H1 (cell line): ENCODE measurements at regions not wholly inside any gene's neighbourhood (a gene's known extent, or its start where the extent isn't known, plus 50 kb on each side); places are given as distances from the start of the nearest gene placed in this dataset.

ENCODE experiments used
- CTCF ChIA-PET: fragments of 300-600 bp; sonication (Branson Sonifier 250); formaldehyde crosslinking; loops from one replicate; lab custom pipeline; 2021; ENCODE audit not compliant: partially characterized antibody; lab: Charles Lee
- POLR2A ChIA-PET: fragments of 300-600 bp; sonication (Branson Sonifier 250); formaldehyde crosslinking; loops from one replicate; lab custom pipeline; 2021; ENCODE audit warnings: inconsistent platforms; ENCODE audit not compliant: partially characterized antibody; lab: Charles Lee
- DNase-seq, 2 experiments: peaks; one replicate each; pipeline versions ENCODE4 v3.0.0 to v3.0.0-alpha.2; 2010 to 2022; ENCODE audit warnings: low spot score in 2 of 2, low read depth in 1 of 2, mixed read lengths in 1 of 2
- FAIRE-seq: peaks from 2 replicates; lab custom pipeline; 2011; peaks lifted over from hg19 to GRCh38; lab: Jason Lieb, UNC
- H2AFZ ChIP-seq: 2 replicates; pipeline ENCODE4 v1.8.1; 2012; ENCODE audit warnings: low read length, inconsistent platforms
- H2AK5ac ChIP-seq: 2 replicates; pipeline ENCODE4 v1.6.1; 2013; ENCODE audit warnings: low read depth, low read length
- H2BK120ac ChIP-seq: replicated peaks from 2 replicates; pipeline ENCODE3; 2013; ENCODE audit warnings: low read depth, low read length, inconsistent platforms
- H2BK12ac ChIP-seq: 2 replicates; pipeline ENCODE4 v1.6.1; 2013; ENCODE audit warnings: low read depth, low read length
- H2BK15ac ChIP-seq: 2 replicates; pipeline ENCODE4 v1.6.1; 2013; ENCODE audit warnings: low read length
- H2BK20ac ChIP-seq: 2 replicates; pipeline ENCODE4 v1.6.1; 2013; ENCODE audit warnings: low read length
- H2BK5ac ChIP-seq: 2 replicates; pipeline ENCODE4 v1.6.1; 2013; ENCODE audit warnings: low read depth, low read length
- H3K14ac ChIP-seq: 2 replicates; pipeline ENCODE4 v1.6.1; 2013; ENCODE audit warnings: inconsistent platforms; ENCODE audit not compliant: insufficient read length
- H3K18ac ChIP-seq: 2 replicates; pipeline ENCODE4 v1.6.1; 2013; ENCODE audit warnings: low read length; ENCODE audit errors: extremely low read depth
- H3K23ac ChIP-seq: 2 replicates; pipeline ENCODE4 v1.6.1; 2013; ENCODE audit warnings: inconsistent platforms; ENCODE audit not compliant: insufficient read length
- H3K23me2 ChIP-seq: 2 replicates; pipeline ENCODE4 v1.6.1; 2013; ENCODE audit warnings: low read depth, low read length
- H3K27ac ChIP-seq: 2 replicates; pipeline ENCODE4 v1.6.1; 2011; ENCODE audit warnings: low read depth, low read length, inconsistent platforms
- H3K27me3 ChIP-seq, 4 experiments: replicated peaks in 1 of 4; 1 replicate in 1 of 4; 2 replicates in 3 of 4; pipeline versions ENCODE4 v1.6.1 to v1.8.1; 2011 to 2013; ENCODE audit warnings: low read length in 3 of 4, mild to moderate bottlenecking in 3 of 4, inconsistent platforms in 2 of 4, mixed read lengths in 2 of 4, moderate library complexity in 1 of 4; ENCODE audit not compliant: control insufficient read depth in 3 of 4, insufficient read depth in 3 of 4; ENCODE audit errors: extremely low read depth in 1 of 4
- H3K36me3 ChIP-seq, 4 experiments: 2 replicates each; pipeline versions ENCODE4 v1.6.1 to v1.8.1; 2011 to 2013; ENCODE audit warnings: mild to moderate bottlenecking in 4 of 4, low read length in 3 of 4, moderate library complexity in 2 of 4, control low read depth in 1 of 4, inconsistent platforms in 1 of 4; ENCODE audit not compliant: insufficient read depth in 4 of 4, control insufficient read depth in 2 of 4
- H3K4ac ChIP-seq: replicated peaks from 2 replicates; pipeline ENCODE3; 2013; ENCODE audit warnings: low read length, low read depth, mixed read lengths, inconsistent platforms; ENCODE audit not compliant: insufficient read length
- H3K4me1 ChIP-seq, 4 experiments: replicated peaks in 1 of 4; 1 replicate in 1 of 4; 2 replicates in 3 of 4; pipeline versions ENCODE4 v1.6.1 to v1.8.1; 2011 to 2013; ENCODE audit warnings: low read length in 3 of 4, inconsistent platforms in 2 of 4, mixed read lengths in 1 of 4; ENCODE audit not compliant: insufficient read depth in 4 of 4, control insufficient read depth in 3 of 4
- H3K4me2 ChIP-seq, 2 experiments: 2 replicates each; pipeline versions ENCODE4 v1.6.1 to v1.8.1; 2011 to 2013; ENCODE audit warnings: low read depth in 2 of 2, low read length in 2 of 2, control low read depth in 1 of 2, inconsistent platforms in 1 of 2, mild to moderate bottlenecking in 1 of 2; ENCODE audit not compliant: insufficient read depth in 1 of 2
- H3K4me3 ChIP-seq, 4 experiments: fragments of 200-600, 300-600 bp in 1 of 4; sonication (generic), shearing (Covaris generic), sonication (Bioruptor Twin) in 1 of 4; 2 replicates each; pipeline versions ENCODE4 v1.5.1 to v1.8.1; 2011 to 2016; ENCODE audit warnings: low read length in 4 of 4, low read depth in 3 of 4, control low read depth in 2 of 4, inconsistent platforms in 2 of 4, mild to moderate bottlenecking in 2 of 4, mixed read lengths in 1 of 4, moderate library complexity in 1 of 4; ENCODE audit not compliant: insufficient read depth in 2 of 4; ENCODE audit errors: extremely low read depth in 1 of 4
- H3K56ac ChIP-seq: replicated peaks from 2 replicates; pipeline ENCODE3; 2013; ENCODE audit warnings: low read depth, mild to moderate bottlenecking, mixed read lengths, low read length, inconsistent platforms; ENCODE audit not compliant: insufficient read length
- H3K79me1 ChIP-seq: 2 replicates; pipeline ENCODE4 v1.6.1; 2013; ENCODE audit warnings: low read depth, low read length, control low read depth
- H3K79me2 ChIP-seq, 2 experiments: 2 replicates each; pipeline versions ENCODE4 v1.6.1 to v1.8.1; 2012 to 2013; ENCODE audit warnings: low read length in 2 of 2, mild to moderate bottlenecking in 2 of 2, inconsistent platforms in 1 of 2; ENCODE audit not compliant: insufficient read depth in 2 of 2, control insufficient read depth in 1 of 2
- H3K9ac ChIP-seq, 4 experiments: replicated peaks in 1 of 4; 1 replicate in 1 of 4; 2 replicates in 3 of 4; pipeline versions ENCODE4 v1.6.1 to v1.8.1; 2011 to 2013; ENCODE audit warnings: low read depth in 3 of 4, low read length in 3 of 4, control low read depth in 2 of 4, mild to moderate bottlenecking in 2 of 4, moderate library complexity in 2 of 4, inconsistent platforms in 1 of 4; ENCODE audit errors: extremely low read depth in 1 of 4
- H3K9me3 ChIP-seq, 2 experiments: 2 replicates each; pipeline versions ENCODE4 v1.6.1 to v1.8.1; 2012 to 2013; ENCODE audit warnings: mild to moderate bottlenecking in 2 of 2, moderate library complexity in 2 of 2, control low read depth in 1 of 2, inconsistent platforms in 1 of 2, low read depth in 1 of 2, low read length in 1 of 2, mixed read lengths in 1 of 2; ENCODE audit not compliant: insufficient read depth in 2 of 2
- H4K20me1 ChIP-seq, 2 experiments: replicated peaks in 1 of 2; 2 replicates each; pipeline versions ENCODE3 to v1.8.1; 2011 to 2013; ENCODE audit warnings: inconsistent platforms in 2 of 2, low read length in 2 of 2, mild to moderate bottlenecking in 1 of 2; ENCODE audit not compliant: insufficient read depth in 2 of 2, control insufficient read depth in 1 of 2
- H4K5ac ChIP-seq: 2 replicates; pipeline ENCODE4 v1.6.1; 2013; ENCODE audit warnings: low read length, low read depth, mixed read lengths, inconsistent platforms; ENCODE audit not compliant: insufficient read length
- H4K8ac ChIP-seq: 2 replicates; pipeline ENCODE4 v1.8.0; 2013; ENCODE audit warnings: mild to moderate bottlenecking, moderate library complexity, low read length, inconsistent platforms; ENCODE audit not compliant: insufficient read depth; ENCODE audit errors: extremely low read depth
- H4K91ac ChIP-seq: replicated peaks from 2 replicates; pipeline ENCODE3; 2013; ENCODE audit warnings: low read length, mixed read lengths, inconsistent platforms; ENCODE audit not compliant: insufficient read length
- BRCA1 ChIP-seq: IDR thresholded peaks from 2 replicates; pipeline ENCODE4 v1.6.1; 2012; ENCODE audit warnings: low read depth, low read length, improper control_type of control experiment
- CTBP2 ChIP-seq: IDR thresholded peaks from 2 replicates; pipeline ENCODE4 v1.7.0; 2011; ENCODE audit warnings: borderline replicate concordance, mild to moderate bottlenecking, moderate library complexity, mixed read lengths, low read length; ENCODE audit not compliant: insufficient read depth, insufficient read length
- EZH2 ChIP-seq: fragments of 200-600 bp; sonication (generic); IDR thresholded peaks from 2 replicates; pipeline ENCODE4 v1.7.1; 2012; ENCODE audit warnings: low read depth, mild to moderate bottlenecking, moderate library complexity, low read length, inconsistent platforms; ENCODE audit not compliant: severe bottlenecking
- GTF2F1 ChIP-seq: IDR thresholded peaks from 2 replicates; pipeline ENCODE4 v1.6.1; 2012; ENCODE audit warnings: low read depth, low read length, improper control_type of control experiment, borderline replicate concordance
- HDAC6 ChIP-seq: IDR thresholded peaks from one replicate; pipeline ENCODE4 v1.7.1; 2012; ENCODE audit warnings: low read depth, mild to moderate bottlenecking, inconsistent platforms, low read length, moderate library complexity
- NANOG ChIP-seq: IDR thresholded peaks from 2 replicates; pipeline ENCODE4 v1.6.1; 2011; ENCODE audit warnings: low read length, low read depth, mild to moderate bottlenecking, inconsistent platforms; ENCODE audit not compliant: insufficient read depth, poor library complexity, severe bottlenecking
- SIRT6 ChIP-seq: IDR thresholded peaks from one replicate; pipeline ENCODE4 v1.7.1; 2012; ENCODE audit warnings: low read length, inconsistent platforms
- TAF1 ChIP-seq: IDR thresholded peaks from 2 replicates; pipeline ENCODE4 v1.6.1; 2011; ENCODE audit warnings: mild to moderate bottlenecking, low read depth, low read length
- TCF12 ChIP-seq: IDR thresholded peaks from 2 replicates; pipeline ENCODE4 v1.6.1; 2011; ENCODE audit warnings: low read depth, mild to moderate bottlenecking, low read length
- WGBS, 2 experiments: shearing (Covaris generic) in 1 of 2; methylation state at CpG; one replicate each; pipeline versions ENCODE4 v1.1.6 to v1.1.7; 2013 to 2015; ENCODE audit warnings: low lambda C conversion rate in 2 of 2, mixed read lengths in 2 of 2, inconsistent platforms in 1 of 2, low coverage in 1 of 2, missing lambda C conversion rate in 1 of 2; ENCODE audit not compliant: insufficient replicate concordance in 2 of 2, insufficient coverage in 1 of 2, insufficient read length in 1 of 2; ENCODE audit errors: extremely low coverage in 1 of 2, missing lambda C conversion rate in 1 of 2; 5-methylcytosine and 5-hydroxymethylcytosine counted together
- TF ChIP-seq, protein P1 (sequence below): IDR thresholded peaks from 2 replicates; pipeline ENCODE4 v1.6.1; 2011; ENCODE audit warnings: low read length, improper control_type of control experiment
- TF ChIP-seq, protein P2 (sequence below), 3 experiments: IDR thresholded peaks; 1 replicate in 2 of 3; 2 replicates in 1 of 3; pipeline versions ENCODE4 v1.5.1 to v1.6.1; 2011; ENCODE audit warnings: low read length in 3 of 3, mild to moderate bottlenecking in 3 of 3, inconsistent platforms in 2 of 3, low read depth in 1 of 3, moderate library complexity in 1 of 3; ENCODE audit not compliant: insufficient read depth in 1 of 3; ENCODE audit errors: control extremely low read depth in 1 of 3

DNA sequence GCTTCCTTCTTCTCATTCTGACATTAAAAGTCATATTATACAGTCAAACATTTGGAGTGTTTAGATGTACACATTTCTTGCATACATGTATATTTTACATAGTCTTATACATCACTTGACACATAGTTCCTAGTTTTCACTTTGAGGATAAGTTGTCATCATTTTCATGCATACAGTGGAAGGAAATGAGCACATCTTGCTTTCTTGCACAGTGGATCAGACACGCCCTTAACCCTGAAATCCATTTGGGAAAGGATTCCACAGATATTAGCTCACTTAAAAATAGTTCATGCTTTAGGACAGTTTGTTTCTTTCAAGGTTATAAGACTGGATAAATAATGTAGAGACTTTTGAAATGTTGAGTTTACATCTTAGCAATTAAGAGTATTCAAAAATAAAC lies 148.6 kb upstream of the MME start:
- no peaks in the 10 kb centered on the region for H3K36me3 ChIP-seq
- H4K91ac ChIP-seq, result no peak overlapping the region
- no peaks in the 10 kb centered on the region for H3K27me3 ChIP-seq
- H4K20me1 ChIP-seq, result no peaks in the 10 kb centered on the region
- H3K14ac ChIP-seq, result no peak overlapping the region
- H3K4me2 ChIP-seq, result no peak overlapping the region
- CTCF ChIA-PET, result no interaction called here
- H3K79me2 ChIP-seq, result no peaks in the 10 kb centered on the region
- no peaks in the 10 kb centered on the region for H3K4me1 ChIP-seq
- 96% methylated on average over 1 of the region's 1 CpG; no CpG with 5 or more reads in 1 of the 2 experiments for WGBS, 2 experiments
- no peak overlapping the region for H2AFZ ChIP-seq
- H3K27ac ChIP-seq, result no peak overlapping the region
- H3K79me1 ChIP-seq, result no peaks in the 10 kb centered on the region
- H3K4ac ChIP-seq, result no peak overlapping the region
- H3K9ac ChIP-seq, result no peak overlapping the region
- no peak overlapping the region for H2BK120ac ChIP-seq
- H4K8ac ChIP-seq, result no peak overlapping the region
- DNase-seq (no peak), FAIRE-seq (no peak)
- POLR2A ChIA-PET, result no interaction called here
- no peaks in the 10 kb centered on the region for H3K9me3 ChIP-seq
- H3K4me3 ChIP-seq, result no peak overlapping the region
- no peaks in the 10 kb centered on the region for H3K23me2 ChIP-seq
- H3K56ac ChIP-seq, result no peak overlapping the region
- H2BK15ac ChIP-seq, result no peak overlapping the region
- no peak overlapping the region for H3K18ac ChIP-seq
- H4K5ac ChIP-seq, result no peak overlapping the region
- H3K23ac ChIP-seq, result no peak overlapping the region
- no peak overlapping the region for H2BK12ac ChIP-seq
- H2BK20ac ChIP-seq, result no peak overlapping the region
- H2BK5ac ChIP-seq, result no peak overlapping the region
- H2AK5ac ChIP-seq, result no peak overlapping the region
- TF ChIP-seq, protein P1, sequence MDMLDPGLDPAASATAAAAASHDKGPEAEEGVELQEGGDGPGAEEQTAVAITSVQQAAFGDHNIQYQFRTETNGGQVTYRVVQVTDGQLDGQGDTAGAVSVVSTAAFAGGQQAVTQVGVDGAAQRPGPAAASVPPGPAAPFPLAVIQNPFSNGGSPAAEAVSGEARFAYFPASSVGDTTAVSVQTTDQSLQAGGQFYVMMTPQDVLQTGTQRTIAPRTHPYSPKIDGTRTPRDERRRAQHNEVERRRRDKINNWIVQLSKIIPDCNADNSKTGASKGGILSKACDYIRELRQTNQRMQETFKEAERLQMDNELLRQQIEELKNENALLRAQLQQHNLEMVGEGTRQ, result no peak
- TF ChIP-seq GTF2F1, result no peak
- TF ChIP-seq, protein P2, sequence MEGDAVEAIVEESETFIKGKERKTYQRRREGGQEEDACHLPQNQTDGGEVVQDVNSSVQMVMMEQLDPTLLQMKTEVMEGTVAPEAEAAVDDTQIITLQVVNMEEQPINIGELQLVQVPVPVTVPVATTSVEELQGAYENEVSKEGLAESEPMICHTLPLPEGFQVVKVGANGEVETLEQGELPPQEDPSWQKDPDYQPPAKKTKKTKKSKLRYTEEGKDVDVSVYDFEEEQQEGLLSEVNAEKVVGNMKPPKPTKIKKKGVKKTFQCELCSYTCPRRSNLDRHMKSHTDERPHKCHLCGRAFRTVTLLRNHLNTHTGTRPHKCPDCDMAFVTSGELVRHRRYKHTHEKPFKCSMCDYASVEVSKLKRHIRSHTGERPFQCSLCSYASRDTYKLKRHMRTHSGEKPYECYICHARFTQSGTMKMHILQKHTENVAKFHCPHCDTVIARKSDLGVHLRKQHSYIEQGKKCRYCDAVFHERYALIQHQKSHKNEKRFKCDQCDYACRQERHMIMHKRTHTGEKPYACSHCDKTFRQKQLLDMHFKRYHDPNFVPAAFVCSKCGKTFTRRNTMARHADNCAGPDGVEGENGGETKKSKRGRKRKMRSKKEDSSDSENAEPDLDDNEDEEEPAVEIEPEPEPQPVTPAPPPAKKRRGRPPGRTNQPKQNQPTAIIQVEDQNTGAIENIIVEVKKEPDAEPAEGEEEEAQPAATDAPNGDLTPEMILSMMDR (IDR thresholded peaks at IDR 0.05; ENCODE audit: control extremely low read depth in 1 of 3, insufficient read depth in 1 of 3, low read depth in 1 of 3, low read length in 3 of 3), result no peak
- no peak for TF ChIP-seq BRCA1
- no peak for TF ChIP-seq TCF12
- no peak for TF ChIP-seq EZH2
- TF ChIP-seq SIRT6, result no peak
- TF ChIP-seq CTBP2, result no peak
- no peak for TF ChIP-seq HDAC6
- TF ChIP-seq TAF1, result no peak
- no peak for TF ChIP-seq NANOG
